Urothelium cell line (cell line): ENCODE measurements at regions not wholly inside any gene's neighbourhood (a gene's known extent, or its start where the extent isn't known, plus 50 kb on each side); places are given as distances from the start of the nearest gene placed in this dataset.

Source experiments
- DNase-seq: peaks from one replicate; pipeline ENCODE4 v3.0.0; 2011; ENCODE audit warnings: low spot score, mixed read lengths
- FAIRE-seq: peaks from 2 replicates; lab custom pipeline; 2011; peaks lifted over from hg19 to GRCh38; lab: Jason Lieb, UNC

DNA sequence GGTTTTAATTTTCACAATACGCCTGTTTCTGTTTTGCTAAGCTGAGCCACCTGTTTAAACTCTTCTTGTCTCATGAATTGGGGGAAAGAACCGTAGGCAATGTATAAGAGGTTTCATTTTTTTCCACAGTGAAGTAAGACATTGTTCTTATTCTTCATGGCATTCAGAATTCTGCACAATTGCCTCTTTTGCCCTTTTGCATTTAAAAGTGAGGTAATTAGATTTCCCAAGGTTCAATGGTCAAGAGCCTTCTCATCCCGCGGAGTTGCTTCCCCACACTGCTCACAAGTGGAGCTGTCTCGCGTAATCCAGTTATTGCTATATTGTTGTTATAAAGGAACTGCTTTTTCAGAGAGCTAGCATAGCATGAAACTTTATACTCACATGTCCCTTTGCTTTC lies 90.9 kb upstream of the SPRY1 start:
- DNase-seq (no peak), FAIRE-seq (no peak)

DNA sequence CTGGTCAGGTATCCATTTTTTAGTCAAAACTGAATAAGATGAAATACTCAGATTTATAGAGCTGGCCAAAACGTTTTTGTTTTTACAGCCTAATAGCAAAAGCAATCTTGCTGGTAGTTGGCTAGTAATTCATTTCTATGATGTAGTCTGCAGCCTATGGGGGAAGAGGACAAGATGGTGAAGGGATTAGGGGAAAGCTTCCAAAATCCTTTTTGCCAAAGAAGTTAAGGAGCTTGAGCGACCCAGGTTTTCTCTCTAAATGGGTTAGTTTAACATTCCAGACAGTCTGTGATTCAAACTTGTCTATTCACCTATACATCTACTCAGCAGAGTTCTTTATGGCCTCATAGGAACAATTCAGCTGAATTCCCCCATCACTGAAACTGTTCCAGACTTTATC lies 89.8 kb upstream of the SPRY1 start:
- no peak for DNase-seq
- FAIRE-seq, result no peak

DNA sequence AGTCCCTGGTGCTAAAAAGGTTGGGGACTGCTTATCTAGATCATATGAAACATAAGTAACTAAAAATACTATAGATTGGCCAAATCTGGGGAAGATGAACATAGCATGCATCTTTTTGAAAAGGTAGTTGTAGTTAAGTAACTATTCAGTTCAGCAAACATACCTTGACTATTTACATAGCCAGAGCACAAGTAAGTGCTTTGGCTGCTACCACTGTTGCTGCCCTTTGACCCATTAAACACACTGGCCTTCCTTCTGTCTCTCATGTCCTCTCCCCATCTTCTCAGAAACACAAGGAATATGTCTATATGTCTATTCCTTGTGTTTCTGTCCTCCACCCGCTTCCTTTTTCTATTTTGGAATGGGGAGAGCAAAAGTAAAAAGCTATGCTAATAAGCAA lies 87.9 kb upstream of the SPRY1 start:
- DNase-seq (no peak), FAIRE-seq (no peak)

DNA sequence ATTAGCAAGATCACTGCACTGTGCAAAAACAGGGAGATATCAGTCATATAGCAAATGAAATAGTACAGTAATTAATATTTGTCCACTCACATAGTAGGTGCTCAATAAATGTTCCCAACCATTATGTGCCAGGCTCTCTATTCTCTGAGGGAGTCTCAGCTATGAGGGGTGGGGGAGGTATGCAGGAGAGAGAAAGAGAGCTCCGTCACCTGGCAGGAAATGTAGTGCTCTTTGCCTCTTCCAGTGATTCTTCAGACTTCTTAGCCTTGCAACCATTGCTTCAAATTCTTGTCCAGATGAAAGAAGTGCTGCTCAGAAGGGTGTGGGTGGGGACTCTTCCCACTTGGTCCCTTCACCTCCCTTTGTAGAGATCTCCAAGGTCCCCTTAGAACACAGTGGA lies 84.5 kb upstream of the SPRY1 start:
- DNase-seq (no peak), FAIRE-seq (no peak)

DNA sequence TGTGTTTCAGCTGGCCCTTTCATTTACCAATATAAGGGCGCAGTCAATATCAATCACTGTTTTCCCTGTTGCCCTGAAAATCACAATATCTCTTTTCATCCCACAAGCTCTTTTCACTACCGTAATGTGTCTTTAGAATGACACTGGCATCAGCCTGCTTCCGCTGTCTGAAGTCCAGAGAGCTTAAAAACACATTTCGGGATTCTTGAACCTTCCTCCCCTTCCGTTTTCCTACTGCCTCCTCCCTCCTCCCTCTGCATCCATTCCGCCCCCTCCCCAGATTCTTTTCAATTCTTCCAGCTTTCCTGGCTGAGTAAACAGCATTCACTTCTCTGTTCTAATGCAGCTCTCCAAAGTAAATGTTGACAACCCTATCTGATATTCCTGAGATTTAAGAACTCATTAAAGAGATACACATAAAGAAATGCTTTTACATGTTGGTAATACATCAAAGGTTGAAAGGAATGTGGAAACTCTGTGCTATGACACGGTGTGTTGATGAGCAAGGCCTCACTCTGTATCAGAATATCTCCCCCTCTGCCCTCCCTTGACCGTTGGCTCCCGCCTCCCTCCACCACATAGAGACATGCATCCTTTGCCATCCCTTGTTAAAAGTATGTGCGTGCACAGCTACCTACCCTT lies 83.5 kb upstream of the SPRY1 start:
- FAIRE-seq (no peak), DNase-seq (no peak)

DNA sequence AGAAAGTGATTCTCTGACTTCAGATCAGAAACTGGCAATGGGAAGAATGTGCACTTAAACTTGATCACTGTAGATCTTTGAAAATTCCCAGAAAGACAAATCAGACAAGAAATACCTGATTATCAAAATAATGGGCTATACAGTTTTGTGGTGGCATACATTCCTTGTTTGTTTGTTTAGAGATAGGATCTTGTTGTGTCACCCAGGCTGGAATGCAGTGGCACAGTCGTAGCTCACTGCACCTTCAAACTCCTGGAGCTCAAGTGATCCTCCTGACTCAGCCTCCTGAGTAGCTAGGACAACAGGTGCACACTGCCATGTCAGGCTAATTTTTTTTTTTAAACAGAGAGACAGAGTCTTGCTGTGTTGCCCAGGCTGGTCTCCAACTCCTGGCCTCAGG lies 81.0 kb upstream of the SPRY1 start:
- FAIRE-seq, result no peak
- no peak for DNase-seq

DNA sequence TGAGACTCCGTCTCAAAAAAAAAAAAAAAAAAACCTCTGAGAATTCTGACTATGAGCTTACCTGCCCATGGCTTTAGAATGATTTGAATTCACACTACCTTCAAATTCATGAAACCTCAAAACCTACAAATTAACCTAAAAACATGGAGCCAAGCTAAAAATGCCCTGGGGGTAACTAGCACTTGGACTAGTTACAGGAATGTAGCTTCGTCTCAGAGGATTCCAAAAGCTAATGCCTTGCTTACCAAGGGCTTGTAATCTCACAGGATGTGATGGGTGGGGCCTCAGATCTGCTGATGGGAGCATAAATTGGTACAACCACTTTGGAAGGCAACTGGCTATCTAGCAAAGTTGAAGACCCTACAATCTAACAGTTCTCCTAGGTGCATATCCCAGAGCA lies 79.4 kb upstream of the SPRY1 start:
- no peak for DNase-seq
- no peak for FAIRE-seq

DNA sequence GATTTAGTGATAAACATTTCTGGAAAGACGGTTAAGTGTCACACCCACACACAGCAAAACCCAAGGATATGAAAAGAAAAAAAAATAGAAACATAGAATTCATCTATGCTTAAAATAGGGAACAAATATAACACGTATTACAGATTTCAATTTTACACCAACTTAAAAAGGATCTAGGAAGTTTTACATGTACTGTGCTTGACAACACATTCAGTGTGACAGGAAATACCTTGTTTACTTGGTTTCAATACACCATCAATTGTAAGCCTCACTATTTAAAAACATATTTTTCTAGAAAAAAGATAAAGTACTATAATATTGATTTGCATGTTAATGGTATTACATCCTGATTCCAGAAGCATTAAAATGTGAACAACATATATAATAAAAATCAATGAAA lies 77.0 kb upstream of the SPRY1 start:
- DNase-seq (no peak), FAIRE-seq (no peak)

DNA sequence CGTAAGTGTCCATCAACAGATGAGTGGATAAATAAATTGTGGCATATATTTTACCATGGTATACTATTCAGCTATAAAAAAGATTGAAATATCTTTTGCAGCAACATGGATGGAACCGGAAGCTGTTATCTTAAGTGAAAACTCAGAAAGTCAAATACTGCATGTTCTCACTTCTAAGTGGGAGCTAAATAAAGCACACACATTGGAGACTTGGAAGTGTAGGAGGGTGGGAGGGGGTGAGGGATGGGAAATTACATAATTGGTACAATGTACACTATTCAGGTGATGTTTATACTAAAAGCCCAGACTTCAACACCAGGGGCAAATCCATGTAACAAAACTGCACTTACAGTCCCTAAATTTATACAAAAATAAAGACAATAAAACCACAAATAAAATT lies 72.6 kb upstream of the SPRY1 start:
- FAIRE-seq (no peak), DNase-seq (no peak)

DNA sequence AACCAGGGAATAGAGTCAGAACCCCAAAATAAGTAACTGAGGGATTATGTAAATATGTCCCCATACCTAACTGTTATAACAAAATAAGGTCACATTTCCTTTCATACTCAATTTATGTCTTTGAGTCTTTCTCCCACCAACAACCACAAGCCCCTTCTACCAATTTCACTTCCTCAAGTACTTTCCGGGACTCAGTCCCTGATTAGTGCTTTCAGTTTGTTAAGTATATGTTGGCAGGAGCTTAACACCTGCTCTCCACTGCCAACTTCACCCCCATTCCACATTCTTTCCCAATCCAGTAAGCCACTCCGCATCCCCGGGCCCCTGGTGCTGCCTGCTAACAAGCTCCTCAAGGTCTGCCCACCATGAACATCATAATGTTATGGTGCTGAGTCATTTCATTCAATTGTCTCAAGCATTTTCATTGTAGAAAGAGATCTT lies 71.3 kb upstream of the SPRY1 start:
- no peak for FAIRE-seq
- DNase-seq, result peak; percentile 18

DNA sequence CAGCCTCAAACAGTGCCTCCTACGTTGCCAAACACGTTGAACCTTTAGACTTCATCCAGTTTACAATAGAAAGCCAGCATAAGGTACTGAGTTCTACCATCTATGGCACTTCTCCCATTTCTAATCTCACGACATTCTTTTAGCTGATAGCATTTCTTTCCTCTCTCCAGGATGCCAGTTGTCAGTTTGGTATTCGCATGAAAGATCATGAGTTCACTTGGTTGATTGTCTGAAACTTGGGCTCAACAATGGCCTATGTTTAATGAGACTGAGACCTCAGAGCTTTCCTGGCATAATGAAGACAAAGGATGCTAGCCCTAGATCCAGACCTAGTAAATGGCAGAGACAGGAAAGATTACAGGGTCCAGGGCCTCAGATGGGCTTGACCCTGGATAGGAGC lies 69.2 kb upstream of the SPRY1 start:
- DNase-seq, result no peak
- FAIRE-seq, result no peak

DNA sequence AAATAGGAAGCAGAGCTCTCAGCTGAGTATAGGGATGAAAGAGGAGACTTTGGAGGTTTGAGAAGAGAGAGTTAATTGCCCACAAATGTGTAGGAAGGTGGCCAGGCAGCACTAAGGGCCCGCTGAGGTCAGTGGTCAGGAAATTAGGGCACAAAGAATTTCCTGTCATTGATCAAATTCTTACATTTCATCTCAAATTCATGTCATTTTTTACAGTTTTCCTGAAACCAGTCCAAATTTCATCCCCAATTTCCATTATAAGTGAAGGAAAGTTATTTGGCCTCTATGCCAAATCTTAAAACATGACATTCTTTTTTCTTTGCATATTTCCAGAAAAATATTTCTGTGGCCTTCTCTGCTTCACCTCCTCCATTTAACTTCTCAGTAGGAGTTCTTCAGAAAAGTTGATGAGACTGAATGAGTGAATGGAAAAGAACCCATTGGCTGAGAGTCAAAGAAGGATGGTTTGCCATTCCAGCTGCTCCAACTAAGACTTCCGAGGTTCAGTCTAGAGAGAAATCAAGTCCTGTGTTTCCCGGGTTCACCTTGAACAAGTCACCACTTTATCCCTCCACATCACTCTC lies 68.7 kb upstream of the SPRY1 start:
- no peak for DNase-seq
- no peak for FAIRE-seq

DNA sequence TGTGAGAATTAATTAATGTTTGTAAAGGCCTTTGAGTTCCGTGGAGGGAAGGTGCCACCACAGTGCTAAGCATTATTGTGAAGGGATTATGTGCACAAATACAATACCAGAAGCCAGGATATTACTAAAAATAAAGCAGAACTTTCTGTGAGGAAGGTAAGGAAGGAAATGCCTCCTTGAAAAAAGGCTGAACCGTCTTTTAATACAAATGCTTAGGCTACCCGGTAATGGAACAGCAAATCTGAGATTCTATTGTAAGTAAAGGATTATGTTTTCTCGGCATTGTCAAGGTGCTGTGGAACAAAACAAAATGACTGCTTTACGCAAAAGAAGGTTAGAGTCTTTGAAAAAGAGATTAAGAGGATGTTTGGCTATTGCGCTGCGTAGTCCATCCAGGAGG lies 57.9 kb upstream of the SPRY1 start:
- no peak for FAIRE-seq
- DNase-seq, result no peak

DNA sequence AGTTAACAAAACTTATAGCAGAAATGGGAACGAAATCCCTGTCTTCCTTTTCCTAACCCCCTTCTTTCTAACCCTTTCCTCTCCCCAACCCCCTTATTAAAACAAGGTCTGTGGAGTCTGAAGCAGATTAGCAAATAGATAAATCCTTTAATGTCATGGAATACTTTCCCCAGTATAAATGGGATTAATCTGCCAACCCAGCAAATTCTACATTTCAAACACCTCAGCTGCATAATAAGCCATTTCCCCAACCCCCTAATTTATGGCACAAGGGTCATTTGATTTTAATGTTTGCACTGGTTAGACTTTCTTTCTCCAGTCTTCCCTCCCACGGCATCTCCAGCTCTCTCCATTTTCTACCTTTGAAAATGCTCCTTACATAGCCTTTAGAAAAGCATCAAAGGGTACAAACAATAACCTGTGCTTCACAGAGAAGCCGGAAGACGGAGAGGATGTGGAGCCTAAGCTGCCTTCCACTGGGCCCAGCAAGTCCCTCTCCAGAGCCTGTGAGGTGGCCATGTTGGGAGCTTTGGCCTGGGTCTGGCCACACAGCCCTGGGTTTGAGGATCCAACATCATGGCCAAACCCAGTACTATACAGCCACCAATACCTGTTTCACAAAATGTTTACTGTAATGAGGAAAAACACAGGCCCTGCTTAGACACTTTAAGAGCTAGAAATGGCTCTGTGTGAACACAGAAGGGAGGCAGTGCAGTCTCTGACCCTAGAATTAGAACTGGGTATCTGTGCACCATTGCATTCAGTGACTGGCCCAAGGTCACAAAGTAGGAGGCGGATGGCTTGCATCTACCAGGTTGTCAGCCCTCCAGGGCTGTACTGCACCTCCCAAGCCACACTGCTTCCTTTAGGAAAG lies 56.9 kb upstream of the SPRY1 start:
- FAIRE-seq (no peak), DNase-seq (no peak)

DNA sequence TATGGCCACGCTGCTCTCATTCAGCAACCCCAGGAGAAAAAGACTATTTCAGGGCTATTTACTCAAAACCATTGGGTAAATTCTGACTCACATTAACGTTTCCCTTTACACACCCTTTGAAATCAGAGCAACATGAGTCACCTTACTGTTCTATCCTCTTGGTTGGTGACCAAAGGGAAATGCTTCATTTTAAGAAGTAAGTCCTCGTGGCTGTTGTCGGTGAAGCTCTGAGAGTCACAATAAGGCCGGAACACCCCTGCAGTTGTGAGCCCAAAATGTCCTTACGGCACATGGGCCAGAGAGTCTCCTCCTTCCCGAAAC lies 56.3 kb upstream of the SPRY1 start:
- FAIRE-seq (no peak), DNase-seq (peak; percentile 60)

DNA sequence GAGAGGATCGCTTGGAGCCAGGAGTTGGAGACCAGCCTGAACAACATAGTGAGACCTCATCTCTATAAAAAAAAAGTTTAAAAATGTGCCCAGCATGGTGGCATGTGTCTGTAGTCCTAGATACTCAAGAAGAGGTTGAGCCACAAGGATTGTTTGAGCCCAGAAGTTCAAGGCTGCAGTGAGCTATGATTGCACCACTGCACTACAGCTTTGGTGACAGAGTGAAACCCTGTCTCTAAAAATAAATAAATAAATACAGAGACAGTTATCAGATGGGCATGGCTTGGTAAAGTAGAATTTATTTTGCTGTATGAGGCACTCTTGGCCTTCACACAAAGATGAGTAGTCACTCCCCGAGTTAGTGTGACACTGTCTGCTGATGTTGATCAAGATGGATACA lies 54.1 kb upstream of the SPRY1 start:
- FAIRE-seq (no peak), DNase-seq (no peak)

DNA sequence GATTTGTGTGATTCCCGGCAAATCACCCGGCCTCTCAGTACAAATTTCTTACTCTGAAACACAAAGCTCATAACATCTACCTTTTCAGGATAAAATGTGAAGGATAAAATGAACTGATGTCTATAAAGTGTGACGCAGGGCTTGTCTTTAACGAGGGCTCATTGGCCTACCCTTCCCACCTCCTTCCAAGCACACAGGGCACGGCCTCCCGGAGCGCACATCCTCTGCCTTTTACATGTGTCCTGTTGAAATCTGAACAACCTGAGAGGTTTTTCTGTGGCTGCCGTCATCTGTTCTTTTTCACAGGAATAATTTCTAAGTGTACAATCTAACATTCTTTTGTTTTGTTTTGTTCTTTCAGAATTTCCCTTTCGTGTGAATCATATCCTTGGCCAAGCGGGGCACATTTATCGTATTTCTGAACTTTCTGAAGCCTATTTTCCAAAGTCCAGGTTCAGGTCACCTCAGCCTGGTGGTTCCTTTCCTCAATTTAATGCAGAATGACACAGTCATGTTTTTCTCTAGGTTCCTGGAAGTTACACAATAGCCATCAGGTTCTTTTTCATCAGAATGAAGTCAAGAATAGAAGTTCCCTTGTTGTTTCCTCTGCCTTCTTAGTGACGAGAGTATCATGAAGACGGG lies 53.1 kb upstream of the SPRY1 start:
- FAIRE-seq (no peak), DNase-seq (no peak)

DNA sequence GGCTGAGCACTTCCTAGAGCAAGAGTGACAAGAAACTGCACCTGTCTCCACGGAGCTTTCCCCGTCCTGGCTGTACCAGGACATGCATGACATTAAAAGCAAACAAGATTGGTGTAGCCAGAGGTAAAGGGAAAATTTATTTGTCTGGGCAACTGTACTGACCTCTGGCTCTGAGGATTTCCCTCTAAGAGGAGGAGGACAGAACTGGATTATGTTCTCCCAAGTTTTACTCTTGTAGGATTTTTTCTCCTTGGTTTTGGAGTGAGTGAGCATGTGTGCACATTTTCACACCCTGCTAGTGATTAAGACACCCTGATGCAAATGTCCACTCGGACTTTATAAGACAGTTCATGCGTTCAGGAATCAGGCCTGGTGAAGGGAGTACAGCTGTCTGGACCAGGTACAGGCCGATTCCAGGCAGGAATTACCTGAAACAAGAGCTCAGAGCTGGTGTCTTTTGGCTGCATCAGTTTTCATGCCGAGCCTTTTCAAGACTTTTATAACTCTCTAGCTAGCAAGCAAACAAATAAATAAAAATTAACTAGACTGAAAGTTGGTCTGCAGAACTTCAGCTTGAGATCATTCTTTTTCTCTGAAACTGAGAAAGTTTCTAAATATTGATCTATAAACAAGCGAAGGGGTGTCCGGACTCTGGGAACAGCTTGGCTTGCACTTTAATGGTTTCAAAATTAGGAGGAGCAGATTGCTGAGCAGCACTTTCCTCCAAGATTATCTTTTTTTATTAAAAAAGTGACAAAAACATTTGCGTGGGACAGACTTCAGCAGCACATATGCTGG lies 51.3 kb upstream of the SPRY1 start:
- FAIRE-seq, result no peak
- no peak for DNase-seq

DNA sequence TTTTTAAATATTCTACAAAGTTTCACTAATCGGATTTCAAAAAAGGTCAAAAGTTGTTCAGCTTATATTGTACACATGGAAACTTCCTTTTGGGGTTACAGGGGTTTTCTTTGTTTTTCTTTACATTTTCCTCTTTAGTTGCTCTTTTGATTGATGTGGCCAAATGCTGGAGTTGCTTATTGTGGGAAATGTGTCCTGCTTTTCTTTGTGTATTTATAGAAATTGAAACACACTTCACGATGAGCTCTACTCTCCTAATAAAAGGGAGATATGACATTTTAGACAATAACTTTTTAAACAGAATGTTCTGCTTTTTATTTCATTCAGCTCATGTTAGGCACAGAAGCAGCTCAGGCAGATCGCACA lies 50.7 kb upstream of the SPRY1 start:
- DNase-seq (no peak), FAIRE-seq (no peak)

DNA sequence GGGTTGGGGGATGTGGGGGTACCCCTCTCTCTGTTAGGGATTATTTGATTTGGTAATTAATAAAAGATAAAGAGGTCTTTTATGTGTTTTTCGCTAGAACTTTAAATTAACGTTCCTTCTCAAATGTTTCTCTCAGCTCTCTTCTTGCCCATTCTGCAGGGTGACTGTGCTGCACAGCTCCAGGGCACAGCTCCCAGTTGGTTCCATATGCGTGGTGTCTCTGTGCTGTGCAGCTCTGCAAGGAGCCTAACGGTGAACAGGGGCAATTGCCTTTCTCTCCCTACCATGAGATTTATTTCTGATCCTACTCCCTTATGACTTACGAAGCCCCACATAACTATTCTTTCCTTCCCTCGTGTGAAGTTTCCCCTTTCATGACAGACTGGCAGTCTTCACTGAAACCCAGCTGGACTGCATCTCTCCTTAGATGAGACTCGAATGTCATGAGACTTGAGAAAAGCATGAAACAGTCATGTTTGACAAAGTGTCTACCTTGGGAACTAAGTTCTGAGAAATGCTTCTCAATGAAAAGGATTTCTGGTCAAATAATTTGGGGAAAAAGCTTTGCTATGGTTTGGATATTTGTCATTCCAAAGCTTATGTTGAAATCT lies 50.2 kb upstream of the SPRY1 start:
- DNase-seq (no peak), FAIRE-seq (no peak)
